SH-SY5Y (cell line): ENCODE measurements at regions not wholly inside any gene's neighbourhood (a gene's known extent, or its start where the extent isn't known, plus 50 kb on each side); places are given as distances from the start of the nearest gene placed in this dataset.

ENCODE experiments used
- GATA2 ChIP-seq: IDR thresholded peaks from 2 replicates; pipeline ENCODE4 v1.6.1; 2011; ENCODE audit warnings: mild to moderate bottlenecking, low read depth, low read length
- GATA3 ChIP-seq: IDR thresholded peaks from 2 replicates; pipeline ENCODE4 v1.6.1; 2011; ENCODE audit warnings: low read depth, mild to moderate bottlenecking, low read length, moderate library complexity

GRCh38 chr3:10693457-10693856 lies 122.6 kb upstream of the SLC6A11 start:
- TF ChIP-seq GATA3 (no peak), GATA2 (no peak)
